Uterus (tissue), 2 donors: ENCODE measurements at regions not wholly inside any gene's neighbourhood (a gene's known extent, or its start where the extent isn't known, plus 50 kb on each side); places are given as distances from the start of the nearest gene placed in this dataset.

Experiments used
- CTCF ChIP-seq, 4 experiments: fragments of 200-600 bp in 2 of 4; fragments of 450-650 bp in 2 of 4; sonication (generic) in 2 of 4; IDR thresholded peaks; one replicate each; pipeline ENCODE4 v1.5.1; 2016 to 2019; ENCODE audit warnings: antibody characterized with exemption in 4 of 4, mild to moderate bottlenecking in 2 of 4, moderate library complexity in 1 of 4
- POLR2A ChIP-seq, 2 donors: fragments of 450-650 bp; IDR thresholded peaks; one replicate each; pipeline ENCODE4 v1.6.1; 2016; ENCODE audit warnings: antibody characterized with exemption in 2 of 2, mild to moderate bottlenecking in 1 of 2, moderate library complexity in 1 of 2

- TF ChIP-seq CTCF (IDR thresholded peaks at IDR 0.05) (no peak), POLR2A (IDR thresholded peaks at IDR 0.05) (no peak)
These were observed 103.3 kb upstream of the WWC1 start for GRCh38 chr5:168188182-168188581.
